ENCODE measurements at regions not wholly inside any gene's neighbourhood (a gene's known extent, or its start where the extent isn't known, plus 50 kb on each side); places are given as distances from the start of the nearest gene placed in this dataset.

DNA sequence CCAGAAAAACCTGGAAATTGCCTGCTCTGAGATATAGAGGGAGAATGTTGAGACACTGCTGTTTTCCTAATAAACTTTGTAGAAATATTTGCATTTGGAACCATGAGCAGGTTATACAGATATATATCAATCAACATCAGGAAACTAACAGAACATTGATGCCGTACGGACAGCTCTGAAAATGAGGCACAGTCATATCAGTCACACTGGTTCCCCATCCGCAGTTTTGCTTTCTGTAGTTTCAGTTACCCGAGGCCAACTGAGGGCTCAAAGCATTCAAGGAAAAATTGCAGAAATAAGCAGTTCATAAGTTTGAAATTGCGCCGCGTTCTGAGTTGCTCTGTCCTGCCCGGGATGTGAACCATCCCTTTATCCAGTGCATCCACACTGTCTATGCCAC lies 137.9 kb downstream of the KLF6 start:
- TF ChIP-seq ZNF70 (CRISPR knock-in tag; IDR thresholded peaks at IDR 0.05) = no peak
- no peak for TF ChIP-seq CSDC2 (CRISPR knock-in tag; IDR thresholded peaks at IDR 0.05)
- TF ChIP-seq TCF4 (CRISPR knock-in tag; IDR thresholded peaks at IDR 0.05; ENCODE audit: borderline replicate concordance) = no peak
- ATAC-seq = no peak

DNA sequence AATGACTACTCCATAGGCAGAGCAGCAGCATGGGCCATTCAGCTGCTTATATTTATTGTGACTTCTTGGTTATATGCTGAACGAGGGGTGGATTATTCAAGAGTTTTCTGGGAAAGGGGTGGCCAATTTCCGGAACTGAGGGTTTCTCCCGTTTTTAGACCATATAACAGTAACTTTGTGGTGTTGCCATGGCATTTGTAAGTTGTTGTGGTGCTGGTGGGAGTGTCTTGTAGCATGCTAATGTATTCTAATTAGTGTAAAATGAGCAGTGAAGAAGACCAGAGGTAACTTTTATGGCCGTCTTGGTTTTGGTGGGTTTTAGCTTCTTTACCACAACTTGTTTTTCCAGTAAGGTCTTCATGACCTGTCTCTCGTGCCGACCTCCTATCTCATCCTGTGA lies 139.6 kb downstream of the KLF6 start:
- no peak for ATAC-seq
- TF ChIP-seq BACH2 (CRISPR knock-in tag; IDR thresholded peaks at IDR 0.05; ENCODE audit: borderline replicate concordance) (no peak), TCF4 (CRISPR knock-in tag; IDR thresholded peaks at IDR 0.05; ENCODE audit: borderline replicate concordance) (no peak), ZFP3 (CRISPR knock-in tag; IDR thresholded peaks at IDR 0.05) (no peak), SNAI2 (CRISPR knock-in tag; IDR thresholded peaks at IDR 0.05) (no peak), ZNF70 (CRISPR knock-in tag; IDR thresholded peaks at IDR 0.05) (no peak), TOX (CRISPR knock-in tag; IDR thresholded peaks at IDR 0.05; ENCODE audit: borderline replicate concordance) (no peak), RARB (CRISPR knock-in tag; IDR thresholded peaks at IDR 0.05) (no peak), OSR1 (CRISPR knock-in tag; IDR thresholded peaks at IDR 0.05) (no peak), CSDC2 (CRISPR knock-in tag; IDR thresholded peaks at IDR 0.05) (no peak), GLIS3 (CRISPR knock-in tag; IDR thresholded peaks at IDR 0.05) (no peak), CSRNP3 (CRISPR knock-in tag; IDR thresholded peaks at IDR 0.05) (no peak), TSHZ2 (CRISPR knock-in tag; IDR thresholded peaks at IDR 0.05) (no peak), ZFP30 (CRISPR knock-in tag; IDR thresholded peaks at IDR 0.05) (no peak), ARNTL (CRISPR knock-in tag; IDR thresholded peaks at IDR 0.05; ENCODE audit: borderline replicate concordance, low read depth) (no peak)
- TF ChIP-seq, protein P1, sequence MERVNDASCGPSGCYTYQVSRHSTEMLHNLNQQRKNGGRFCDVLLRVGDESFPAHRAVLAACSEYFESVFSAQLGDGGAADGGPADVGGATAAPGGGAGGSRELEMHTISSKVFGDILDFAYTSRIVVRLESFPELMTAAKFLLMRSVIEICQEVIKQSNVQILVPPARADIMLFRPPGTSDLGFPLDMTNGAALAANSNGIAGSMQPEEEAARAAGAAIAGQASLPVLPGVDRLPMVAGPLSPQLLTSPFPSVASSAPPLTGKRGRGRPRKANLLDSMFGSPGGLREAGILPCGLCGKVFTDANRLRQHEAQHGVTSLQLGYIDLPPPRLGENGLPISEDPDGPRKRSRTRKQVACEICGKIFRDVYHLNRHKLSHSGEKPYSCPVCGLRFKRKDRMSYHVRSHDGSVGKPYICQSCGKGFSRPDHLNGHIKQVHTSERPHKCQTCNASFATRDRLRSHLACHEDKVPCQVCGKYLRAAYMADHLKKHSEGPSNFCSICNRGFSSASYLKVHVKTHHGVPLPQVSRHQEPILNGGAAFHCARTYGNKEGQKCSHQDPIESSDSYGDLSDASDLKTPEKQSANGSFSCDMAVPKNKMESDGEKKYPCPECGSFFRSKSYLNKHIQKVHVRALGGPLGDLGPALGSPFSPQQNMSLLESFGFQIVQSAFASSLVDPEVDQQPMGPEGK (CRISPR knock-in tag; IDR thresholded peaks at IDR 0.05; ENCODE audit: borderline replicate concordance) = no peak
- TF ChIP-seq, protein P2, sequence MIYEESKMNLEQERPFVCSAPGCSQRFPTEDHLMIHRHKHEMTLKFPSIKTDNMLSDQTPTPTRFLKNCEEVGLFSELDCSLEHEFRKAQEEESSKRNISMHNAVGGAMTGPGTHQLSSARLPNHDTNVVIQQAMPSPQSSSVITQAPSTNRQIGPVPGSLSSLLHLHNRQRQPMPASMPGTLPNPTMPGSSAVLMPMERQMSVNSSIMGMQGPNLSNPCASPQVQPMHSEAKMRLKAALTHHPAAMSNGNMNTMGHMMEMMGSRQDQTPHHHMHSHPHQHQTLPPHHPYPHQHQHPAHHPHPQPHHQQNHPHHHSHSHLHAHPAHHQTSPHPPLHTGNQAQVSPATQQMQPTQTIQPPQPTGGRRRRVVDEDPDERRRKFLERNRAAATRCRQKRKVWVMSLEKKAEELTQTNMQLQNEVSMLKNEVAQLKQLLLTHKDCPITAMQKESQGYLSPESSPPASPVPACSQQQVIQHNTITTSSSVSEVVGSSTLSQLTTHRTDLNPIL (CRISPR knock-in tag; IDR thresholded peaks at IDR 0.05; ENCODE audit: low read depth) = no peak

GRCh38 chr10:3640816-3641215 lies 144.2 kb downstream of the KLF6 start:
- TF ChIP-seq, protein P1 (CRISPR knock-in tag; IDR thresholded peaks at IDR 0.05; ENCODE audit: borderline replicate concordance) = no peak
- TF ChIP-seq TCF4 (CRISPR knock-in tag; IDR thresholded peaks at IDR 0.05; ENCODE audit: borderline replicate concordance) (no peak), ARNTL (CRISPR knock-in tag; IDR thresholded peaks at IDR 0.05; ENCODE audit: borderline replicate concordance, low read depth) (no peak), TSHZ2 (CRISPR knock-in tag; IDR thresholded peaks at IDR 0.05) (no peak)
- no peak for ATAC-seq
